BLaER1 treated with 17β-estradiol and CSF1 and Interleukin-3, amounts not matched to agents 10 nM and 100 nM (cell line): ENCODE measurements at regions not wholly inside any gene's neighbourhood (a gene's known extent, or its start where the extent isn't known, plus 50 kb on each side); places are given as distances from the start of the nearest gene placed in this dataset.

Experiments used
- H3K27ac ChIP-seq, 11 experiments: shearing (Covaris generic); formaldehyde crosslinking; 2 replicates each; pipeline ENCODE4 v1.8.1; 2022
- H3K27me3 ChIP-seq, 11 experiments: shearing (Covaris generic); formaldehyde crosslinking; 2 replicates each; pipeline ENCODE4 v1.8.1; 2022
- H3K36me3 ChIP-seq, 11 experiments: shearing (Covaris generic); formaldehyde crosslinking; 2 replicates each; pipeline ENCODE4 v1.8.1; 2022
- H3K4me1 ChIP-seq, 10 experiments: shearing (Covaris generic); formaldehyde crosslinking; 2 replicates each; pipeline ENCODE4 v1.8.1; 2022
- H3K4me2 ChIP-seq, 11 experiments: shearing (Covaris generic); formaldehyde crosslinking; 2 replicates each; pipeline ENCODE4 v1.8.1; 2022
- H3K4me3 ChIP-seq, 10 experiments: shearing (Covaris generic); formaldehyde crosslinking; 2 replicates each; pipeline ENCODE4 v1.8.1; 2022
- H3K9ac ChIP-seq, 11 experiments: shearing (Covaris generic); formaldehyde crosslinking; 2 replicates each; pipeline ENCODE4 v1.8.1; 2022
- H3K9me3 ChIP-seq, 11 experiments: shearing (Covaris generic); formaldehyde crosslinking; replicated peaks in 1 of 11; 2 replicates each; pipeline ENCODE4 v1.8.1; 2022
- H4K20me1 ChIP-seq, 11 experiments: shearing (Covaris generic); formaldehyde crosslinking; 2 replicates each; pipeline ENCODE4 v1.8.1; 2022
- Cebpa-rat ChIP-seq, 11 experiments: shearing (Covaris generic); IDR thresholded peaks; 2 replicates each; pipeline ENCODE4 v1.8.1; 2022

DNA sequence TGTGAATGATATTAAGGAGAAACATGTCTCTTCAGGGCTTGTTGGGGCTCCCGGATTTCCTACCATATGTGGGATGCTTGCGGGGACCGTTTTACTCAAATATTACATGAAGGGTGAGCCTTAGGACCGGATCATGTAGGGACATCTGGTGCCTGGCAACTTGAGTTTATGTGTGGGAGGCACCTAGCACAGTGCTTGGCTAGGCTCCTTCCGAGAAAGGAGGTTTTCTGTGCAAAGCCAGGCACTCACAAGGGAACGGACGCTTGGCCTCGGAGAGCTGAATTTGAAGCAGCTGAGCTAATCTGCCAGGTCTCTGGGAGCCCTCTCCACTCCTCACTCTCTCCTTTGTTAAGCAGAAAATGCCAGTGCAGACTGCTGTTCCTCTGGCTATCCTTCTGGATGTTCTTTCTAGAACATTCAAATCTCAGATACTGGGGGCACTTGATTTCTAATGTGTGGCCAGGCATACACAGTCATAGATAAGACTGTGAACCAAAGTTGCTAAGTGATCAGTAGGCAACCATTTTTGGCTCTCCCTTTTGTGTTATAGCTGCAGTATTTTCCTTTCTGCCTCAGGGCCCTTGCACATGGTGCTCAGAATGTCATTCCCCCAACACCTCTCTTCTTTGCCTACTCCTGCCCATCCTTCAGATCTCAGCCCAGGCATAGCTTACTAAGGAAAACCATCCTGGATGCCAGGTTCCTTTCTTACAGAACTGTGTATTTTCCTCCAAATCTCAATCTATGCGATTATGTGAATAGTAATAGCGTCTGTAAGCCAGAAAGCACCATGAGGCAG lies 216.6 kb upstream of the CSF3R start:
- no peaks in the 10 kb centered on the region for H3K27me3 ChIP-seq
- no peaks in the 10 kb centered on the region for H3K36me3 ChIP-seq
- H3K9ac ChIP-seq, result no peak overlapping the region
- no peak overlapping the region for H3K4me2 ChIP-seq
- no peak for TF ChIP-seq Cebpa-rat (IDR thresholded peaks at IDR 0.05)
- H4K20me1 ChIP-seq, result no peaks in the 10 kb centered on the region
- peaks cover 0 to 13% (median 3%) of the 10 kb centered on the region in 10 experiments; a peak in 8 of 20 replicates for H3K4me1 ChIP-seq
- H3K9me3 ChIP-seq, result no peaks in the 10 kb centered on the region
- H3K4me3 ChIP-seq, result no peak overlapping the region
- H3K27ac ChIP-seq, result no peak overlapping the region

DNA sequence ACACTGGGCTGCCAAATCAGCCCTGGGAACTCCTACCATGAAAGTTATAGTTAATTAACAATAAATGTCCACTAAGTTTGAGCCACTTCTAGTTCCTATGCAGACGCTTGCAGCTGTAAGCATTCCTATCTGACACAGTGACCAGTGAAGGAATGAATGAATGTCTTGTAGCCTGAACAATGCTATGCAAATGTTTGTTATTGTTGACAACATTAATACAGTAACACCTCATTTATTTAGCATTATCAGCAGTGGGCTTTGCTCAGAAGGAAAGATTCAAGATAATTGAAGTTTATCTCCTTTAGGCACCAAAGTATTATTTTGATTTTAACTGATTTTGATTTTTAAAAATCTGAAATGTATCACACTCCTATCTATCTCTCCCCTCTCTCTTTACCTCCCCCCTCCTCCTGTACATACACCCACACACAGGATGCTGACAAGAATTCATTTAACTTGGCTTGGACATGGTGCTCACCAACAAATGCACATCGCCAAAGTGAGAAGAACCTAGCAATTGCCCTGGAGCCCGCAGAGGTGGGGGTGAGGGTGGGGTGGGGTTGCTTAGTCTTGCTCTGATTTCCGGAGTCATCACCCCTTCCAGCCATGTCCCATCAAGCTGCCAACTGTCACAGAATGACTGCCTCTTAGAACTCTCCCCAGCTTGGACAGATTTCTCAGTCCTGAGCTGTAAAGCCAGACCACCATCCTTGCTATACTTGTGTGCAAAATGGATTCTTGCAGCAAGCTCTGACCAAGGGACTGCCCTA lies 215.3 kb upstream of the CSF3R start:
- H3K9me3 ChIP-seq, result no peaks in the 10 kb centered on the region
- H3K9ac ChIP-seq, result no peak overlapping the region
- no peak overlapping the region for H3K4me2 ChIP-seq
- H3K4me1 ChIP-seq, result peaks cover 0 to 10% (median 2%) of the 10 kb centered on the region in 10 experiments; a peak in 8 of 20 replicates
- H3K36me3 ChIP-seq, result no peaks in the 10 kb centered on the region
- H4K20me1 ChIP-seq, result no peaks in the 10 kb centered on the region
- H3K4me3 ChIP-seq, result no peak overlapping the region
- no peak for TF ChIP-seq Cebpa-rat (IDR thresholded peaks at IDR 0.05)
- H3K27ac ChIP-seq, result no peak overlapping the region
- no peaks in the 10 kb centered on the region for H3K27me3 ChIP-seq

DNA sequence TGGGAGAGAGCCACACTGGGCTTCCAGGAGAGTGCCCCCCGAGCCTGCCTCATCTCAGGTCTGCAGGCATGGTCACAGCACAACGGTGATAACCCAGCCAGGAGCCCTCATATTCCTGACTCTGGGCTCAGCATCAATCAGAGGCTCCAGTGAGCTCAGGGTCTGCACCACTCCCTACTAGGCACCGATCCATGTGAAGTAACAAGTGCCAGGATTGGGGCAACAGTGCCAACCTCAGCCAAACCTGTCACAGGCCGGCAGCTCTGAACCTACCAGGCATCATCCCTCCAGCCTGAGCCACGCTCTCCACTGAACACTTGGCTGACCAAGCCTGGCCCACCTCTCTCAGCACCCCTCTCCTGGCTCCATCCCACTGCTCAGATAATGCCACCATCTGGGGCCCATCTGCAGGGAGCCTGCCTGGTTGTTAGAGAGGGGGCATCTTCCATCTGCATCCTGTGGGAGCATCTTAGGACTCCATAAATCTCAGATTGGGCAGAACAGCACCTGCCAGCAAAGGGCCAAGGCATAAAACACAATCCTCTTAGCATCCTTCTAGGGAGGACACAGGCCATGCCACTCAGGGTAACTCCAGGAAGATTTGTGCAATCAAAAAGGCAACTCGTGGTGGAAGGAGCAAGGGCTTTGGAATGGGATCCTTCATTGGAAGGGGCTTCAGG lies 213.7 kb upstream of the CSF3R start:
- Histone ChIP-seq H3K9ac (no peak overlapping the region), H3K4me1 (peaks cover 0 to 14% (median 3%) of the 10 kb centered on the region in 10 experiments; a peak in 8 of 20 replicates), H3K27me3 (no peaks in the 10 kb centered on the region), H3K4me3 (no peak overlapping the region), H3K4me2 (no peak overlapping the region), H3K36me3 (no peaks in the 10 kb centered on the region), H4K20me1 (no peaks in the 10 kb centered on the region), H3K9me3 (no peaks in the 10 kb centered on the region), H3K27ac (no peak overlapping the region)
- no peak for TF ChIP-seq Cebpa-rat (IDR thresholded peaks at IDR 0.05)

DNA sequence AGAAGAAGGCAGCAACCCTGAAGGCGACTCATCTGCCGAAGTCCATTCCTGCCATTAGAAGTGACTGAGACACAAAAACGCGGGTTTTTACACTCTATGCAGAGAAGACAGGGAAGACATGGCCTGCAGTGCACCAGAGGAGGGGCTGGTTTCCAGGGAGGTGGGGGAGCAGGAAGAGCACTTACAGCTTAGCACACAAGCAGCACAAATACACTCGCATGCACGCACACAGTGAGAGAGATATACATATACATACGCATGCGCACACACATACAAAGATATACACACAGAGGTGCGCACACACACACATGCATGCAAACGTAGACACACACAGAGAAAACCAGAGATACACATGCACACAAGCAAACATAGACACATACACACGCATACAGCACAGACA lies 210.9 kb upstream of the CSF3R start:
- Histone ChIP-seq H3K4me3 (no peak overlapping the region), H3K36me3 (no peaks in the 10 kb centered on the region), H3K4me2 (no peak overlapping the region), H3K9ac (no peak overlapping the region), H3K27me3 (no peaks in the 10 kb centered on the region), H3K4me1 (peaks cover 0 to 14% (median 3%) of the 10 kb centered on the region in 10 experiments; a peak in 8 of 20 replicates), H3K27ac (no peak overlapping the region), H4K20me1 (no peaks in the 10 kb centered on the region), H3K9me3 (no peaks in the 10 kb centered on the region)
- no peak for TF ChIP-seq Cebpa-rat (IDR thresholded peaks at IDR 0.05)

DNA sequence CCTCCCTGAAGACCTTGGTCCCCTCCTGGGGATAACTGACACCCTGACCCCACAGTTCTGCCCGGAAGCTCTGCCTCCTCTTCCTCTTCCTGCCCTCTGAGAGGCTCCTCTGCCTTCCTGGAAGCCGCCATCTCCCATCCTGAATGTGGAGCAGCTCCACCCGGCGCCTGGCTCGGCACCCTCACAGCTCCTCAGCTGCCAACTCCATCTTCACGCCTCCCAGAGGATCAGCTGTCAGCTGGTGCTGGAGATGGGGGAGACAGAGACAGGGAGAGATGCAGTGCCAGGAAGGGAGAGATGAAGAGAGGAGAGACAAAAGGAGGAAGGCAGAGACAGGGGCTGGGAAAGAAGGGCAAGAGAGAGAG lies 210.4 kb upstream of the CSF3R start:
- Histone ChIP-seq H3K9ac (no peak overlapping the region), H3K36me3 (no peaks in the 10 kb centered on the region), H3K4me2 (peak overlapping the region in 6 of 11 experiments; percentile 7 to 37 (median 20); a peak in 5 of 22 replicates), H3K4me3 (no peak overlapping the region), H3K9me3 (no peaks in the 10 kb centered on the region), H3K4me1 (peaks cover 0 to 14% (median 3%) of the 10 kb centered on the region in 10 experiments; a peak in 8 of 20 replicates), H4K20me1 (no peaks in the 10 kb centered on the region), H3K27me3 (no peaks in the 10 kb centered on the region), H3K27ac (no peak overlapping the region)
- TF ChIP-seq Cebpa-rat (IDR thresholded peaks at IDR 0.05), result no peak

DNA sequence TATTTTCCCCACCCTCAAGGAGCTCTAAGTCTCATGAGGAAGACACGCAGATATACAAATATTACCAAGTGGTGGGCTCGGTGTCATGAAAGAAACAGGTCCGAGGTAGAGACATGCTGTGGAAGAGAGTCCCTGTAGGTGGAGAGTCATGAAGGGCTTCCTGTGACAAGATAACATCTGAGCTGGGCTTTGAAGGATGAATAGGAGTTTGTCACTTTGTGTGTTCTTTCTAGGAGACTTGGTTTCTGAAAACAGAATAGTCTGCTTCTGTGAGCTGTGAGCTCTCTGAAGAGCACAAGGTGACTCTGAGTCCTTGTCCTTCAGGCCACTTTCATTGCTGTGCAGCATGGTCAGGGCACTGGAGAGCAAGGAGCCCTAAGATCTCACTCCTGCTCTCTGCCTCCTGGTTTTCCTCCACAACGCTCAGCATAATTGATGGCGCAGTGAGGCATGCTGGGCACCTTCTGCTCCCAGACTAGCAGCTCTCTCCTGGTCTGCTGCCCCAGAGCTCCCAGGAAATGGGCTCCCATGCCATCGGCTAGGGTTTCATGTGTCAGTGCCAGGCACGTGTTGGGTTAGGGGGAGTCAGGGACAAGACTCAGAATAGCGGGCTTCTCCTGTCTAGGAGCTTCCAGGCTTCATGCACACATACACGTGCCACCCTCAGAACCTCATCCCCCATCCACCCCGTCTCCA lies 209.9 kb upstream of the CSF3R start:
- Histone ChIP-seq H3K4me1 (peaks cover 0 to 14% (median 3%) of the 10 kb centered on the region in 10 experiments; a peak in 8 of 20 replicates), H3K27ac (no peak overlapping the region), H3K4me3 (no peak overlapping the region), H3K4me2 (peak overlapping the region in 6 of 11 experiments; percentile 7 to 37 (median 20); a peak in 5 of 22 replicates), H3K9me3 (no peaks in the 10 kb centered on the region), H3K27me3 (no peaks in the 10 kb centered on the region), H3K9ac (no peak overlapping the region), H3K36me3 (no peaks in the 10 kb centered on the region), H4K20me1 (no peaks in the 10 kb centered on the region)
- TF ChIP-seq Cebpa-rat (IDR thresholded peaks at IDR 0.05), result no peak

DNA sequence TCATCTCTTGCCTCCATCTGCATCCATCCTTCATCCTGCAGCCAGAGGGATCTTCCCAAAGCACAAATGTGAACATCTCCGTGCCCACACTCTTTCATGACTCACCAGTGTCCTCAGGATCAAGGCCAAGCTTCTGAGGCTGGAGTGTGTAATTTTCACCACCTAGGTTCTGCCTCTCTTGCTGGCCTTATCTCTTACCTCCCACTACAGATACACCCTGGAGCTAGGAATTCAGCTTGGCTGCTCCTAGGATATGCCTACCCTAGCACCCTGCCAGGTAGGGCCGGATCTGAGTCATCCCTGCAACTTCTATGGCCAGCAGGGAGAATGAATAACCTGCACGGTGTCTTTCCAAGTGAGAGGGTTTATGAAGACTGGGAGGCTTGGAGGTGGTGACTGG lies 208.7 kb upstream of the CSF3R start:
- Histone ChIP-seq H3K4me1 (peaks cover 0 to 11% (median 3%) of the 10 kb centered on the region in 10 experiments; a peak in 8 of 20 replicates), H3K9me3 (no peaks in the 10 kb centered on the region), H3K4me2 (no peak overlapping the region), H3K4me3 (no peak overlapping the region), H3K9ac (no peak overlapping the region), H4K20me1 (no peaks in the 10 kb centered on the region), H3K27ac (no peak overlapping the region), H3K27me3 (no peaks in the 10 kb centered on the region), H3K36me3 (no peaks in the 10 kb centered on the region)
- TF ChIP-seq Cebpa-rat (IDR thresholded peaks at IDR 0.05), result no peak

DNA sequence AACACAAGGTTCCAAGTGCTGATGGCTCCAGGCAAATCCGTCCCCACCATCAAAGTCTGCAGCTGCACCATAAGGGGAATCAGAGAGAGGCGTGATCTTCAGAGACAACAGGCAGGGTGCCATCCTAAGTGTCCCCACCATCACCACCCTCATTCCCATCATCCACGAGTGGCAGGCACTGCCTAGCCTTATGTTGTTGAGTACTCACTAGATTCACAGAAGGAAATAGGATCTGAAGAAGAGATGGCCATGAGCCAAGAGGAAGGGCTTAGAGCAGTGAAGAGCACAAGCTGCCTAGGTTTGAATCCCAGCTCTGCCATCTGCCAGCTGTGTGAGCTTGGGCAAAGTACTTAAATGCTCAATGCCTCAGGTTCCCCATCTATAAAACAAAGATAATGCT lies 207.3 kb upstream of the CSF3R start:
- H4K20me1 ChIP-seq, result no peaks in the 10 kb centered on the region
- no peaks in the 10 kb centered on the region for H3K27me3 ChIP-seq
- no peaks in the 10 kb centered on the region for H3K36me3 ChIP-seq
- no peak overlapping the region for H3K4me2 ChIP-seq
- H3K4me1 ChIP-seq, result peaks cover 0 to 8% (median 3%) of the 10 kb centered on the region in 10 experiments; a peak in 6 of 20 replicates
- no peak overlapping the region for H3K27ac ChIP-seq
- no peak overlapping the region for H3K9ac ChIP-seq
- no peak overlapping the region for H3K4me3 ChIP-seq
- TF ChIP-seq Cebpa-rat (IDR thresholded peaks at IDR 0.05), result no peak
- H3K9me3 ChIP-seq, result no peaks in the 10 kb centered on the region

DNA sequence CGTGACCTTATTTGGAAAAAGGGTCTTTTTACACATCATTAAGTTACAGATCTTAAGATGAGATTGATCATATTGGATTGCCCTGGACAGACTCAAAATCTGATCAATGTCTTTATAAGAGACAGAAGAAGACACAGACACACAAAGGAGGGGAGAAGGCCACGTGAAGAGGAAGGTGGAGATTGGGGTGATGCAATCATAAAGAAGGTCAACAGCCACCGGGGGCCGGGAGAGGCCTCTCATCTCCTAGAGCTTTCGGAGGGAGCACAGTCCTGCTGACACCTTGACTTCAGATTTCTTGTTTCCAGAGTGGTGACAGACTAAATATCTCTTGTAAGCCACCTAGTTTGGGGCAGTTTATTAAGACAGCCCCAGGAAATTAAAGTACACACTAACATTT lies 204.6 kb upstream of the CSF3R start:
- Histone ChIP-seq H3K27ac (no peak overlapping the region), H3K4me1 (no peaks in the 10 kb centered on the region), H3K9ac (no peak overlapping the region), H3K36me3 (no peaks in the 10 kb centered on the region), H3K4me2 (no peak overlapping the region), H3K4me3 (no peak overlapping the region), H3K9me3 (no peaks in the 10 kb centered on the region), H3K27me3 (no peaks in the 10 kb centered on the region), H4K20me1 (no peaks in the 10 kb centered on the region)
- peak in 1 of 11 experiments; percentile 33; a peak in 1 of 22 replicates for TF ChIP-seq Cebpa-rat (IDR thresholded peaks at IDR 0.05)
